GM12878 (cell line): ENCODE measurements at regions not wholly inside any gene's neighbourhood (a gene's known extent, or its start where the extent isn't known, plus 50 kb on each side); places are given as distances from the start of the nearest gene placed in this dataset.

ENCODE experiments used
- ATAC-seq: fragments of 200-7000 bp; cut with Tn5 transposase; 3 replicates; pipeline ENCODE4 v1.9.1; 2020; ENCODE audit warnings: mild to moderate bottlenecking, moderate library complexity
- BruUV-seq: library from RNA; stranded (reverse); fragments of 400-500 nt; replicated peaks from 2 replicates; lab custom pipeline; 2021; lab: Mats Ljungman, UMichigan
- CTCF ChIA-PET: fragments of 300-600 bp; sonication (Branson Sonifier 250); formaldehyde crosslinking; extraction: SDS; loops from one replicate; lab custom pipeline; 2021; ENCODE audit warnings: inconsistent platforms; lab: Yijun Ruan, JAX
- POLR2A ChIA-PET: fragments of 350-600 bp; formaldehyde crosslinking; extraction: SDS; loops from one replicate; lab custom pipeline; 2021; ENCODE audit warnings: inconsistent platforms; lab: Charles Lee
- RAD21 ChIA-PET: fragments of 300-600 bp; sonication (Branson Sonifier 250); formaldehyde crosslinking; loops from one replicate; lab custom pipeline; 2023; ENCODE audit warnings: antibody characterized with exemption; ENCODE audit not compliant: unreplicated experiment; lab: Charles Lee
- SMC1A ChIA-PET: fragments of 300-600 bp; sonication (Branson Sonifier 250); formaldehyde crosslinking; loops from one replicate; lab custom pipeline; 2023; ENCODE audit not compliant: unreplicated experiment, uncharacterized antibody; lab: Charles Lee
- DNase-seq: peaks from one replicate; pipeline ENCODE4 v3.0.0-alpha.2; 2011; ENCODE audit warnings: low read depth, low spot score
- FAIRE-seq: peaks from 3 replicates; lab custom pipeline; 2011; peaks lifted over from hg19 to GRCh38; lab: Jason Lieb, UNC
- H2AFZ ChIP-seq: 2 replicates; pipeline ENCODE4 v1.6.0; 2011; ENCODE audit warnings: low read depth, low read length, control low read depth; ENCODE audit not compliant: control insufficient read depth
- H3K27ac ChIP-seq: 2 replicates; pipeline ENCODE4 v1.5.1; 2011; ENCODE audit warnings: control low read depth; ENCODE audit not compliant: control insufficient read depth, insufficient read depth
- H3K27me3 ChIP-seq, 2 experiments: replicated peaks in 1 of 2; 2 replicates each; pipeline versions ENCODE4 v1.6.0 to v1.6.1; 2011; ENCODE audit warnings: low read length in 1 of 2; ENCODE audit not compliant: control insufficient read depth in 2 of 2, insufficient read depth in 2 of 2
- H3K36me3 ChIP-seq, 2 experiments: 2 replicates each; pipeline ENCODE4 v1.5.1; 2011; ENCODE audit warnings: low read length in 1 of 2; ENCODE audit not compliant: control insufficient read depth in 2 of 2, insufficient read depth in 2 of 2
- H3K4me1 ChIP-seq: 2 replicates; pipeline ENCODE4 v1.6.1; 2011; ENCODE audit warnings: mild to moderate bottlenecking, low read length, moderate library complexity, mixed read lengths; ENCODE audit not compliant: control insufficient read depth, insufficient read depth
- H3K4me2 ChIP-seq: 2 replicates; pipeline ENCODE4 v1.6.0; 2011; ENCODE audit warnings: control low read depth; ENCODE audit not compliant: control insufficient read depth, insufficient read depth
- H3K4me3 ChIP-seq: fragments of 200-600 bp; sonication (generic); 2 replicates; pipeline ENCODE4 v1.5.1; 2016
- H3K79me2 ChIP-seq: 2 replicates; pipeline ENCODE4 v1.6.0; 2011; ENCODE audit warnings: low read length; ENCODE audit not compliant: control insufficient read depth, insufficient read depth
- H3K9ac ChIP-seq: 2 replicates; pipeline ENCODE4 v1.8.0; 2011; ENCODE audit warnings: low read length, control low read depth, mixed read lengths; ENCODE audit not compliant: control insufficient read depth, insufficient read depth
- H3K9me3 ChIP-seq: replicated peaks from 3 replicates; pipeline ENCODE4 v1.5.1; 2011; ENCODE audit warnings: mild to moderate bottlenecking, low read length; ENCODE audit not compliant: control insufficient read depth, insufficient read depth
- H4K20me1 ChIP-seq: 2 replicates; pipeline ENCODE4 v1.6.0; 2011; ENCODE audit not compliant: control insufficient read depth, insufficient read depth
- BACH1 ChIP-seq: fragments of 450-650 bp; IDR thresholded peaks from 2 replicates; pipeline ENCODE4 v1.6.1; 2017; ENCODE audit warnings: mild to moderate bottlenecking, borderline replicate concordance
- BCLAF1 ChIP-seq: fragments of 450-650 bp; IDR thresholded peaks from 2 replicates; pipeline ENCODE4 v1.6.1; 2017; ENCODE audit warnings: antibody characterized with exemption, mild to moderate bottlenecking, moderate library complexity
- JUND ChIP-seq: IDR thresholded peaks from 2 replicates; pipeline ENCODE4 v1.6.1; 2012; ENCODE audit warnings: low read depth, mild to moderate bottlenecking, low read length, improper control_type of control experiment, moderate library complexity
- PAX5 ChIP-seq: IDR thresholded peaks from 2 replicates; pipeline ENCODE4 v1.6.1; 2011; ENCODE audit warnings: low read depth, low read length, borderline replicate concordance
- PAX8 ChIP-seq: fragments of 450-650 bp; IDR thresholded peaks from 2 replicates; pipeline ENCODE4 v1.6.1; 2017; ENCODE audit warnings: mild to moderate bottlenecking, moderate library complexity
- POLR2AphosphoS2 ChIP-seq: IDR thresholded peaks from 2 replicates; pipeline ENCODE4 v1.6.1; 2011; ENCODE audit warnings: low read depth, mild to moderate bottlenecking, low read length, improper control_type of control experiment, moderate library complexity
- RELB ChIP-seq: fragments of 450-650 bp; IDR thresholded peaks from 2 replicates; pipeline ENCODE4 v1.6.1; 2017; ENCODE audit warnings: low read depth, mild to moderate bottlenecking, moderate library complexity
- SREBF1 ChIP-seq: IDR thresholded peaks from 2 replicates; pipeline ENCODE4 v1.6.1; 2012; ENCODE audit warnings: mild to moderate bottlenecking, low read length
- STAT3 ChIP-seq: IDR thresholded peaks from 2 replicates; pipeline ENCODE4 v1.6.1; 2011; ENCODE audit warnings: low read depth, low read length, improper control_type of control experiment
- SUZ12 ChIP-seq: fragments of 200-600 bp; sonication (generic); IDR thresholded peaks from one replicate; pipeline ENCODE4 v1.6.1; 2018; ENCODE audit warnings: antibody characterized with exemption, mild to moderate bottlenecking; ENCODE audit not compliant: unreplicated experiment
- TBL1XR1 ChIP-seq: IDR thresholded peaks from 2 replicates; pipeline ENCODE4 v1.6.1; 2012; ENCODE audit warnings: low read depth, low read length, improper control_type of control experiment
- TCF12 ChIP-seq: IDR thresholded peaks from 2 replicates; pipeline ENCODE4 v1.6.1; 2011; ENCODE audit warnings: low read depth, mild to moderate bottlenecking, low read length
- TCF3 ChIP-seq: IDR thresholded peaks from 2 replicates; pipeline ENCODE4 v1.6.1; 2012; ENCODE audit warnings: low read depth, mild to moderate bottlenecking, low read length, borderline replicate concordance; ENCODE audit not compliant: insufficient read depth
- YY1 ChIP-seq: IDR thresholded peaks from 2 replicates; pipeline ENCODE4 v1.6.1; 2011; ENCODE audit warnings: low read depth, mild to moderate bottlenecking, low read length
- ZNF687 ChIP-seq: fragments of 450-650 bp; IDR thresholded peaks from 2 replicates; pipeline ENCODE4 v1.6.1; 2017; ENCODE audit warnings: mild to moderate bottlenecking, moderate library complexity
- WGBS: methylation state at CpG from one replicate; pipeline ENCODE4 v1.1.6; 2016; ENCODE audit warnings: low lambda C conversion rate; ENCODE audit not compliant: insufficient replicate concordance, insufficient coverage; ENCODE audit errors: missing lambda C conversion rate; 5-methylcytosine and 5-hydroxymethylcytosine counted together
- in situ Hi-C: fragments of 300-500 bp; cut with MboI; formaldehyde crosslinking; loops from 9 replicates; pipeline ENCODE4 v1.14.3; 2018; ENCODE audit warnings: mixed read lengths
- intact Hi-C: fragments of 100-400 bp; cut with micrococcal nuclease; formaldehyde crosslinking; loops from one replicate; pipeline ENCODE4 v1.14.2; 2022; ENCODE audit not compliant: unreplicated experiment

- intact Hi-C loops (no loop called here), in situ Hi-C loops (no loop called here)
- BruUV-seq: no TSS peak
- DNase-seq (no peak), ATAC-seq (no peak), FAIRE-seq (no peak)
- Histone ChIP-seq H3K79me2 (no peaks in the 10 kb centered on the region), H3K9me3 (no peaks in the 10 kb centered on the region), H4K20me1 (no peaks in the 10 kb centered on the region), H3K36me3 (no peaks in the 10 kb centered on the region), H3K27ac (no peak overlapping the region), H2AFZ (no peak overlapping the region), H3K4me3 (no peak overlapping the region), H3K4me1 (no peaks in the 10 kb centered on the region), H3K27me3 (no peaks in the 10 kb centered on the region; a peak in 2 of 4 replicates), H3K9ac (no peak overlapping the region), H3K4me2 (no peak overlapping the region)
- ChIA-PET SMC1A (no interaction called here), RAD21 (no interaction called here), CTCF (interaction anchor here (0.9 kb wide), 1 partner anchor 12 kb away, joined by 3 read pairs; no protein-coding TSS in a partner anchor), POLR2A (no interaction called here)
- 78% methylated on average over 2 of the region's 2 CpGs for WGBS
- TF ChIP-seq PAX5 (no peak), PAX8 (no peak), STAT3 (no peak), JUND (no peak), SUZ12 (no peak), TBL1XR1 (no peak), BCLAF1 (no peak), RELB (no peak), ZNF687 (no peak), TCF3 (no peak), TCF12 (no peak), SREBF1 (no peak), BACH1 (no peak), YY1 (no peak), POLR2AphosphoS2 (no peak)
Observed at GRCh38 chr18:3340682-3341097, 78.8 kb downstream of the MYL12B start.
